Kidney tubule cell (primary cell): ENCODE measurements at regions not wholly inside any gene's neighbourhood (a gene's known extent, or its start where the extent isn't known, plus 50 kb on each side); places are given as distances from the start of the nearest gene placed in this dataset.
A peak's percentile ranks its signal among the peaks of the same experiment; 100 is the strongest.
"Not testable (repeated sequence)": the region's sequence is repeated elsewhere in the genome, so short reads cannot be mapped to it uniquely, and the experiment has no call there.

Experiments used
- DNase-seq: peaks from one replicate; pipeline ENCODE4 v3.0.0-alpha.2; 2018; ENCODE audit warnings: low spot score

DNA sequence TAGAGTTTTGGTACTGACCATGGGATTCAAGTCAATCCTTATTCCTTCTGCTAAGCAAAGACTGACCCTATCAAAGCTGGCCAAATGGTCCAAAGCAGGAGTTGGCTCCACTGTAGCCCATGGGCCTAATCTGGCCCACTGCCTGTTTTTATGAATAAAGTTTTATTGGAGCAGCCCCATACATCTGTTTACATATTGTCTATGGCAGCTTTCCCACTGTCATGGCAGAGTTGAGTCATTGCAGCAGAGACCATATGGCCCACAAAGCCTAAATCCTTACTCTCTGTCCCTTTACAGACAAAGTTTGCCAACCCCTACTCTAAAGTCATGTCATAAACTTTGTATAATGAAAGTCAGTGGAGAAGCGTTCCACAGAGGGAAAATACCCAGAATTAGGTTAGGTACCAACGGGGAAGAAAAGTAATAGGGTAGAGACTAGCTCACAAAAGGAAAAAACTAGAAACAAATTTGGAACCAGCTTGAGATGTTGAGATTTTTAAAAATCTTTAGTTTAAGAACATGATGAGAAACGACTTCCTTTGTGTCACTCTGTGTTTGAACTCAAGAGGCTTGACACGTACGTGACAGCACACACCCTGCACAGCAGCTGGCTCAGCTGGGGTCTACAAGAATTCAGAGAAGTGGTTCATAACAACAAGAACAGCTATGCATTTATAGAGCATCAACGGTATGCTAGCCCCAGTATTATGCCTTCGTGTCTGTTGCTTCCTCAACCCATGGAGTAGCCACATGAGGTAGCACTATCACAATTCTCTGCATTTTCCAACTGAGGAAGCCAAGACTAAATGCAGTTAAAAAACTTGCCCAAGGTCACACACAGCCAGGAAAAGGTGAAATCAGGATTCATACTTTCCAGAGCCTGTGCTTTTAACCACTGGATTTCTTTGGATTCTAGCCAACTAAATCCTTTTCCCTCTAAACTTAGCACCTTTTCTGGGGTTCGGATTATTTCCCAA is 198.9 kb upstream of the WWC1 start:
- no peak for DNase-seq

DNA sequence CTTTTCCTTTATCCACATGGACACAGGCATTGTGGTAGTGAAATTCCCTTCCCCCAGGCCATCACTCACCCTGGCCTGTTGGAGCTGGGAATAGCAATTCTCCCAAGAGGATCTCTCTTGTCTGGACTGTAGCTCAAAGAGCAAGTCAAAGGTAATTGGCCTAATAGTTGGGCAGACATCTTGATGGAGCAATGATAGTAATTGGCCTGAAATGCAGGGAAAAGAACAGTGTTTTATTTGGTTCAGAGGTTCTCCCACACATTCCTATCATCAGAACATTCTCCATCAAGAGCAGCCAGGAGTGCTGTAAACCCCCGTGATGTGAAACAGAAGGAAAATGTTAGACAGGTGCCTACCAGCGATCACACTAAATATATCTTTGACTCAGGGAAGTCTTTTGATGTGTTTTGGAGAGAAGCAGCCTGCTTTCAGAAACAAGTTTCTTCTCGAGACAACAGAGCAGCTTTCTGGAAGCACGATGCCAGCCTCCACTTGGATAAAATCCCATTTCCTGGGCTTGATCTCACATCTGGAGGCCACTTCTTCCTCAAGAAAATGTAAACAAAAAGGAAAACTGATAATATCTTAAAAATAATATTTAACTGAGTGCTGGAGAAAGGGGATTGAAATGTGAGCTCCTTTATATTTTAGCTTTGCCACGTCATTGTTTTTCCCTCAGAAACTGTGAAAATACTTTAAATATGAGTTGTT is 198.1 kb upstream of the WWC1 start:
- no peak for DNase-seq

DNA sequence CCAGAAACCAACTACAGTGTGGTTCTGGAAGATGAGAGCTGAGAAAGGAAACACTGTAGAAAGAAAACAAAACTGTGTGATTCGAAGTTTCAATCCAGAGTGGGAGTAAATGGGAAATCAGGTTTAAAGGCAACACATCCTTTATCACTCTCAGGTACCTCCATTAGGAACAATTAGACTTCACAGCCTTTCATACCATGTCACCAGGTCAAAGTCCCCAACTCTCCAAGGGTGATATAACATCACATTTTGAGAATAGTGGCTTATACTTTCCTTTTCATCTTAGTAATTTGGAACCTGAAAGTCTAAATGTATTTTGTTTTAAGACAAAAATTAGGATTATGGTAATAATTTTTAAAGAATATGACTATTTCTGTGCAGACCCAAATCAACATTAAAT is 194.9 kb upstream of the WWC1 start:
- no peak for DNase-seq

DNA sequence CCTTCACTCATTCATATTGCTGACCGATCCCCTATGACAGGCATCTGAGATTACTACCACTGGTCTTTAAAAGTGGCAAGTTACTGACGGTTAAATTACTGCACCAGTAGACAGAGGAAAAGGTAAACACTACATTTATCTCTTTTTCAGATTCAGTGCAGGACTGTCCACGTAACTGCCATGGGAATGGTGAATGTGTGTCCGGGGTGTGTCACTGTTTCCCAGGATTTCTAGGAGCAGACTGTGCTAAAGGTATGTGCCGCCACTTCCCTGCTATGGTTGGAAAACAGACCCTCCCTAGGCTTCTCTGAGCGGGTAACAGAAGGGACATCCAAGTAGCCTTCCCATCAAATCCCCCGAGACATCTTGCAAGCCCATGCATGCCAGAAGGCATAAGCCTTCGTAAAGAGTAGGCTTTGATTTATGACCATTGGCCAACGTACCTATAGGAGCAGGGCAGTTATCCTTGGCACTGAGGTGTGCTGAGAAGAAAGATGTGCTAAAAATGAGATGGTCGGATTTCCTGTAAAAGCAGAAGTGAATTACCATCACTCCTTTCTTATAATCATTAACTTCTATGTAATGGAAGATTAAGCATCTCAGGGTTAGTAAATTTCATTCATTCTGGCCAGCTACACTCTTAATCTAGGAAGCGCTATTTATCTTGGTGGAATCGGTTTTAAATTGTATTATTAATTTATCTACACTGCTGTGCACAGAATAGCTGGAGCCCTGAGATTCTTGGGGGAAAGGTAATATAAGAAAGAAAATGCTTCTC is 193.4 kb upstream of the WWC1 start:
- DNase-seq = peak; percentile 39

DNA sequence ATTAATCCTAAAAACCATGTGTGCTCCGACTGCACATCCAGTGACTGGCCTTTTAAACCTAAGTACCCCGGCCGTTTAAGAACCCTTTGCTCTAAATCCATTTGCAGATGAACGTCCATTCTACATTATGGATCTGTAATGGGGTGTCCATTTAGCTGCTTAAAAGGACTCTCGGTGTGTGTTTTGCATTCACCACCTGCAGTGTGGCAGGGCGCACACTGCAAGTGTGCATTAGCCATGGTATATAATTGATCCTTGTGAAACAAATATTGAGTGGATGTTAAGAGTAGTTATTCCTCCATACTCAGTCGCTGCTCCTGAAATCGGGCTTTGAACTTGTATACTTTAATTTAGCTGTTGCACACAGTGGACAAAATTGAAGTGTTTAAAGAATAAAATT is 190.1 kb upstream of the WWC1 start:
- no peak for DNase-seq

DNA sequence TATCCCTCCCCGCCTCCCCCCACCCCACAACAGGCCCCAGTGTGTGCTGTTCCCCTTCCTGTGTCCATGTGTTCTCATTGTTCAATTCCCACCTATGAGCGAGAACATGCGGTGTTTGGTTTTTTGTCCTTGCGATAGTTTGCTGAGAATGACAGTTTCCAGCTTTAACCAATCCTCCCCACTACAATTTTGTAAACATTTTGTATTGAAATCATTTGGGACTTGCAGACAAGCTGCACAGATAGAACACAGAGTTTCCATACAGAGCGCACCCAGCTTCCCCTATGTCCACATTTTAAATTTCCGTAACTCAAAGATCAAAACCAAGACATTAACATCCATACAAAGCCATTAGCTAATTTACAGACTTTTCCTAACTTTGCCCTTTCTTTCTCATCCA is 188.4 kb upstream of the WWC1 start:
- not testable (repeated sequence) for DNase-seq

DNA sequence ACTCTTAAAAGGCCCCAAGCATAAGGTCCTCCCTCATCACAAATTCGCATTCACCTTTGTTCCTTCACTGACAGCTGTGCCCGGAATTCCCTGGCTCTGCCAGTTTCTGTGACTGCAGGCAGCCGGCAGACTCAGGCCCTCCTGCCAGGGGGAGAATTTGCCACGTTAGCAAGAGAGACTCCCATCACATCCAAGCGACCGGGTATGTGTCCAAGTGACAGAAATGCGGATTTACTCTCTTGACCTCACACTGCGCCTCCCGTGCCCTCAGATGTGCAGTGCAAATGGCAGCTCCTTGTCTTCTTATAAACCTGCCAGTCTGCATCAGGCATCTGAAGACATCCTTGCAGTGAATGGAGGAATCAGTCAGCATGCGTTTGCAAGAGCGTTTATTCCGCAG is 187.1 kb upstream of the WWC1 start:
- no peak for DNase-seq

DNA sequence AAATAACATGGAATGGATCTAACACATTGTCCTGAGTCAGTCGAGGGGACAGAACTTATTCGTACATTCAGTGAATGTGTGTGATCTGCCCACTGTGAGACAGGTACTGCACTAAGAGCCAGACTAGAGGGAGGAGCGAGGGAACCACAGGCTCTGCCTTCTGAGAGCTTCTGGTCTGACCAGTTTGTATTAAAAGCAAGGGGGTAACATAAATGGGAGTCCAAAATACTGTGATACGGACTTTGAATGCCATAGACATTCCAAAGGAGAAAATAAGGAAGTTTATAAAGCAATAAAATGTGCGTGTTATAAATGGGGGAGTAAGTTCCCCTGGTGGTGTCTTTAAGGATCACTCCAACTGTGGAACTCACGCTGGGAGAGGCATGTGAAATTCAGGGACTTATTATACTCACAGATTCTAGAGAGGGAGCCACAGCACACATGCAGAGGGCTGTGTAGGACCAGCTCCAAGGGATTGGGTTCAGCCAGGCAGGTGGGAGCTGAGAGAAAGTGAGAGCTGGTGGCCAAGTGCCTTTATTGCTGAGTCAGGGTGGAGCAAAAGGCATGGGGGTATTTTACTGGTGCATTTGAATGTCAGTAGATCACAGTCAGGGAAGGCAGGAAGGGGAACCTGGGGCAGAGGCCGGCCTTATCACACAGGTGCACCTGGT is 186.5 kb upstream of the WWC1 start:
- peak; percentile 50 for DNase-seq

DNA sequence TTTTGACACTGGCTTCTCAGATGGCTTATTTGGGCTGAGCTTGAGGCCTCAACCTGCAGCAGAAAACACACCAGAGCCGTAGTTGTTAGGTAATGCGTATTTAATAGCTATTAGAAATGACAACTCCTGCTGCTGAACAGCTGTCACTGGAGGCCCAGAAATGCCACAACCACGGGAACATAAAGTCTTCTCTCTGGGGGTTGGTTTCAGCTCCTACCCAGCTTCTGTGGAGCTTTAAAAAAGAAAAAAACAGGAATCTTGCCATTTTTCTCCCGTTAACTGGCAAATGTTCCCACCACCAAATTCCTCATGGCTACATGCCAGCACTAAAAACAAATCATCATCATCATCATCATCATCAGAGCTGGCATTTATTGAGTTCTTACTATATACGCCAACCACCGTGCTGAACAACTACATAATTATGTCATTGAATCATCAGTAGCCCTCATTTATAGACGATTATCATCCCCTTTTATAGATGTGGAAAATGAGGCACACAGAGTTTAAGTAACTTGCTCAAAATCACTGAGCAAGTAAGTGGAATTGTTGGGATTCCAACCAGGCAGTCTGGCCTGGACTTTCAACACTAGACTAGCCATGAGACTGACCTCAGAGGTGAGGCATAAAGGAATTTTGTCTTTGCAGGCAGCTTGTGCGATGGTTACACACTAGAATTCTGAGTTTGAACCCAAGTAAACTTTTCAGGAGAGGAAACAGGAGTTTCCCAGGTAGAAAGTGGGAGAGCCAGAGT is 185.3 kb upstream of the WWC1 start:
- DNase-seq = peak; percentile 97

DNA sequence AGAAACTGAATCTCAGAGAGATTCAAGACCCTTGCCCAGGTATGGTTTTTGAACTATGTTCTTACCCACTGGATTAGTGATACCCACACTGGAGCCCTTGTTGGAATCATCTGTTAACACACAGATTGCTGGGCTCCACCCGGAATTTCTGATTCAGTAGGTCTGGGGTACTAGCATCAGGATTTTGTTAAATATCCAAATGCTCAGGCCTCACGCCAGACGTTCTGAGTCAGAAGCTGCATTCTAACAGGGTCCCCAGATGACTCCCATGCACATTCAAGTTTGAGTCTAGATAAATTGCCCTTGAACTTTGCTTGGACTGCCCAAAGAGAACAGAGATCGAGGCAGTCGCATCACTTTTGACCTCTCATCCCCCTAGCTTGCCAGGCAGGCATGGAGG is 182.0 kb upstream of the WWC1 start:
- DNase-seq = no peak

DNA sequence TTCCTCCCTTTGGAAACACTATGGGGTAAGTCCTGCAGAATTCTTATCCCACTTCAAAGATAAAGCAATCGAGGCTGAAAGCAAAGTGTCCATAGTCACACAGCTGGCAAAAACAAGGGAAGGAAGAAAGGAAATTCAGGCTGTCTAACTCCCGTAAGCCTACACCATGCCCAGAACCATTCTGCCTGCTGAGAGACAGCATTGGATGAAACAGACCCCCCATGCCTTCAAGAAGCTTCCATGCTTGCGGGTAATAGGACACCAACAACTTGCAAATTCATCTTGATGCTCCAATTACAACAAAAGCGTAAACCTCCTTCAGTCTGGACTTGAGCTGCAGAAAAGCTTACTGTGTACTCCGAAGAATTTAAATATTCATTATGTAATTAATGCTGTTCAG is 181.1 kb upstream of the WWC1 start:
- no peak for DNase-seq

DNA sequence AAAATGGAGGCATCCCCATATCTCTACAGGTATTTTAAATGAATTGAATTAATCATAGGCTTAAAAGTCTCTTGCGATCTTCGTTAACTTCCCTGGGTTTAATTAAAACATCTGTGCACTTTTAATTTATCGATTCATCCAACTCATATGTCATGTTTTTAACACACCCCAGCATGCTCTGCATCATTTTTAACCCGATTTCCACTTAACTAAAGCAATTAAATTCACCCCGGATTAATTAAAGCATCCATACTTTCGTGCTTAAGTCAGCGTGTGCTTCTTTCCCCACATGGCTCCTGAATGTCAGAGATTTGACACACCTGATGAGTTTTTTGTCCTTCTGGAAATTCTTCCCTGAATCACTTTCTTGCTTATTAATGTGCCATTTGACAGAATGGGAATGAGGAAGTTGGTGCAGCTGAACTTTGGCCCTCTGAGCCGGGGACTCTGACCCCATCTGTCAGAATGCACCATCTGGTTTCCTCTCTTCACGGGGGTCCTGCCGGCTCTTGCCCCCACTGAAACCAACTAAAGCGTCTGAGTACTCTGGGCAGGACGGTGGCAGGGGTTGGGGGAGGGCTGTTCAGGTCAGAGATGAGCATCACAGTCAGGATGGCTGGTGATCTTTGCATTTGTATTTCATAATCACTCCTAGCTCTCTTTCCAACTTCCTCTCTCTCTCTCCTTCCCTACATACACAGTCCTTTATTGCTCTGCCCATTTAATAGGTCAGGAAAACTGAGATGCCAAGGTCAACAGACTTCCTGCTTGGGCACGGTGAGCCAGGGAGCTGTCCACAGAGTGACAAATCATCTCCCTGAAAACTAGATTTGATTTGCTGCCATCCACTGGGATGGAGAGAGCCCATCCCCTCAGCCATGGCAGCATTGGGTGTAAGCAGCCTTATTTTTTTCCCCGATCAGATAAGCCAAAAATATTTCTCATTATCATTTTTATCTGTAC is 180.3 kb upstream of the WWC1 start:
- DNase-seq = peak; percentile 64

DNA sequence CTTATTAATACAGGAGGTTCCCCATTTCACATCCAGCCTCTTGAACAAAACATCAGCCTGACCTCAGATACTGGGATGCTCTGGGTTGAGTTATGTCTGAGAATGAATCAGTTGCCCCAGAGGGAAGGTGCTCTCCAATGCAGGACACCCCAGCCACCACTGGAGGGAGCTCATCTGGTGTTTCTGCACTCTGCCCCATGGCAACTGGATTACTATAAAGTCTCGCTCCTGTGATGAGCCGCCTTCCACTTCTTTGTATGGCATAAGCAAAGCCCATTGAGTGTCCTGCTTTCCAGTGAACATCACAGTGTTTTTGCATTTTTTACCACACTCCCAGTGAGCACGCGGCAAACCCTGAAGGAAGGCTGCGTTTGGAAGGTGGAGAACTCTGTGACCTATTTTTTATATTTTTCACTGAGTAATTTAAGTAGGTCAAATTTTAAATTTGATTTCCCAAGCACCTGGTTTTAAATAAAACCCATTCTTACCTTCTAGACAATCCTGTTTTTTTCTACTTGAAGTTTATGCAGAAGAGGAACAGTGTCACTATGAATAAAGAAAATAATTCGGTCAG is 176.9 kb upstream of the WWC1 start:
- peak; percentile 76 for DNase-seq

DNA sequence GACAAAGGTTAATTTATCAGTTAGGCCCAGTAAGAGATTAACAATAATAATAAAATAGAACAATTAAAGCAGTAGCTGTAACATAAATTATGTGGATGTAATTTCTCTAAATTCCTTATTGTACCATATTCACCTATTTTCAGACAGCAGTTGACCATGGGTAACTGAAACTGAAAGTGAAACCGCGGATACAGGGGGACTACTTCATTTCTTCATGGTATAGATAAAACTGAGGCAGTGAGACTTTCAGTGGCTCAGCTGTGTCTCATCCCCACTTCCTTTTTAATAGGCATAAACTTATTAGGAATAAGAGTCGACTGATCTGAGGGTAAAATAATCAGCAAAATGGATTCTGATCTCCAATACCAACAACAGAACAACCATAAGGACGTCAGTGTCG is 174.0 kb upstream of the WWC1 start:
- DNase-seq = no peak

DNA sequence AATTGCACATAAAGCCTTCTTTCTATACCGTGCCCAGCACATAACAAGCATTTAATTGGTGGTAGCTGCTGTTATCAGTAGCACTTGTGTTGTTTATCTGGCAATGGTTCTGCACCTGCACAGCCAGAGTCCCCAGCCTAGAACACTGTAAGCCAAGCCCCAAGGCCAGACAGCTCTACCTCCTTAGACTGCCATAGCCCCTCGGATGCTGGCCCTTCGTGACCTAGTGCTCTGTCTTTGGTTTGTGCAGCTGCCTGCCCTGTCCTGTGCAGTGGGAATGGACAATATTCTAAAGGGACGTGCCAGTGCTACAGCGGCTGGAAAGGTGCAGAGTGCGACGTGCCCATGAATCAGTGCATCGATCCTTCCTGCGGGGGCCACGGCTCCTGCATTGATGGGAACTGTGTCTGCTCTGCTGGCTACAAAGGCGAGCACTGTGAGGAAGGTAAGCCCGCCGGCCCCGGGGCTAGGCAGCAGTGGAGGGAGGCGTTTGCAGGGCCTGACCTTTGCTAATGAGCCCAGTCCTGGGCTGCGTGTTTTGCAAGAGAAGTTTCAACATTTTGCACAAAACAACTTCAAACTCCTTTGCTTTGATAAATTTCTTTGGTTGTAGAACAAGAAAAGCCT is 173.3 kb upstream of the WWC1 start:
- no peak for DNase-seq

DNA sequence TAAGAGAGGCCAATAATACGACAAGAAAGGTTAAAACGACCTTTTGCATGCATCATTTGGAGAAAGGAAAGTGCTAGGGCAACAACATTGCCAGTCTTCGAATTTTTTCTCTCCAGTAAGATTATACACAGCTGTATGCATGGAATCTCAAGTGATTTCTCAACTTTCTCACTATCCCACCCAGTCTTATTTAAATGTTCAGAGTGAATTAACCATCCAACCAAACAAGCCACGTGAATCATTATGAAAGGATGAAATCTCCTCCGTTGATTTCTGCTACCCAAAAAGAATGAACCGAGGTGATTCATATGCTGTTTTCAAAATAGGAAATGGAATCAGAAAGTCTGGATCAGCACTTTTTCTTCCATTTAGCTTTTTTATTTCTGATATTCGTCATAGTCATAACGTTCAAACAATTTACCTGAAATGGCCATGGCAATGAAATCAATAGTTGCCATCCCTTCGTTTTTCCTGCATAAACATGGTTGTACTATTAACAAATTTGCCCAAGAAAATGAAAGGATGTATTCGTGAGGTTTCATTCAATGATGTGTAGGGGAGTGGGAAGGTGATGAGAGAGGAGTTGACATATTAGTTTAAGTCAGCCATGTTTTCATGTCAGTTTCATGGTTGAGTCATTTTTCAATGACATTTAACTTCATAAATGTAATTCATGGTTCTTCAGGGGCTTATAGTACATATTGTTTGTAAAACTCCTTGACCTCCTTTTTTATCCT is 170.9 kb upstream of the WWC1 start:
- DNase-seq = no peak

DNA sequence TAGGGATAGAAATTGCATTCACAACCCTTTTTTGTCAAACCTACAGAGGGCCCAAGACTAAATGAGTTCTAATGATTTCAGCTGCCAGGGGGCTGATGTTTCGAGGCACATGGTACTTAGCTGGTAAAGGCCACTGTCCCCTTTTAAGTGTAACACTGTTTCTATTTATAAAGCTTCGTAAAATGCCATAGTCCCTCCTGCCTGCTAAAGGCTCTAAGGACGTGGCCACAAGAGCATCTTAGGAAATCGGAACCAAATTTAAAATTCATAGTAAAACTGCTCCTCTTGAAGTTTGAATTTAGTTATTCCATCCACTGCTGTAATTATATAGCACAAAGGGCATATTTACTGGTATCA is 170.3 kb upstream of the WWC1 start:
- no peak for DNase-seq

DNA sequence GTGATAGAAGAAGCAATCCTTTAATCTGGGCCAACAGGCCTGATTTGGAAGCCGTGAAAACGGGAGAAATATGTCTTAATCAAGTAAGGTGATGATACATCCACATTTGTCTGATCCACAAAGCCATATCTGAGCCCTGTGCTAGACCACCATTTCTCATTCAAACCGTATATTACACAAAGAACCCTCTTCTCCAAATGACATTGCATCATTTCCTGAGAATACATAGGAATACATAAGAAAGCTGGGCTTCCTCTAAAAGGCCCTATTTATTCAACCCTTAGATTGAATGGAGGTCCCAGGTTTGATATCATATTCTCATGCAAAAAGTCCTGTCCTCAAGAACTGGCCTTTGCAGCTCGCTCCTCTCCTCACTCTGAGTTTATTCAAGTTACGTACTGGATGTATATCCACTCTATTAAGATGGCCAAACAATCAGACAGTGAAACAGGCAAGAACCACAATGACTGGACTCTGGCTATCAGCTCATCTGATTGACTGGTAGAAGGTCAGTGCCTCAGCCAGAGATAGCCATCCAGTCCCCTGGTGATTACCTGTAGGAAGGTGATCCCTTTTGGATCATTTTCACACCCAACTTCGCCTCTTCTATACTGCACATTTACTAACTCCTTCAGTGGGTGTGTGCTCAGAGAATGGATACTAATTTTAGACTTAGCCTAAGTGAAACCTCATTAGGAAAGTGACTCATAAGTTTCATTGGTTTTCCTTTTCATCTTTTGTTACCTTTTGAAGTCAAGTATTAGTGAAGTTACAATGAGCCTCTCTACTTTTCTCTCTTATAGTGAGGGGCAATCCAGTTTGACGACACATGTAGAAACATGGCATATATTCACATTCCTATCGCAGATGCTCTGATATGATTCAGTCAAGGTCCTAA is 167.6 kb upstream of the WWC1 start:
- DNase-seq = no peak
